GM23248 (cell line): ENCODE measurements at regions not wholly inside any gene's neighbourhood (a gene's known extent, or its start where the extent isn't known, plus 50 kb on each side); places are given as distances from the start of the nearest gene placed in this dataset.
"Not testable (repeated sequence)": the region's sequence is repeated elsewhere in the genome, so short reads cannot be mapped to it uniquely, and the experiment has no call there.

ENCODE experiments used
- DNase-seq: peaks from one replicate; pipeline ENCODE4 v3.0.0-alpha.2; 2015
- H2AFZ ChIP-seq: fragments of 200-600 bp; sonication (generic); 2 replicates; pipeline ENCODE4 v1.6.1; 2016; ENCODE audit warnings: antibody characterized with exemption
- H3F3A ChIP-seq: fragments of 200-600 bp; sonication (generic); 2 replicates; pipeline ENCODE4 v1.6.1; 2016; ENCODE audit warnings: mild to moderate bottlenecking, antibody characterized with exemption, mixed run types; ENCODE audit not compliant: insufficient read depth
- H3K27ac ChIP-seq: fragments of 200-600 bp; sonication (generic); 2 replicates; pipeline ENCODE4 v1.5.1; 2016; ENCODE audit warnings: mild to moderate bottlenecking
- H3K27me3 ChIP-seq: fragments of 200-600 bp; sonication (generic); replicated peaks from 2 replicates; pipeline ENCODE4 v1.6.1; 2016; ENCODE audit warnings: mild to moderate bottlenecking; ENCODE audit not compliant: insufficient read depth
- H3K36me3 ChIP-seq: fragments of 200-600 bp; sonication (generic); 2 replicates; pipeline ENCODE4 v1.6.1; 2016; ENCODE audit warnings: low read depth, mild to moderate bottlenecking
- H3K4me1 ChIP-seq: fragments of 200-600 bp; sonication (generic); 2 replicates; pipeline ENCODE4 v1.6.1; 2016; ENCODE audit warnings: mild to moderate bottlenecking; ENCODE audit not compliant: insufficient read depth
- H3K4me2 ChIP-seq: fragments of 200-600 bp; sonication (generic); one replicate; pipeline ENCODE4 v1.6.1; 2016; ENCODE audit warnings: mild to moderate bottlenecking; ENCODE audit not compliant: unreplicated experiment
- H3K4me3 ChIP-seq: fragments of 200-600 bp; sonication (generic); 2 replicates; pipeline ENCODE4 v1.5.1; 2016; ENCODE audit warnings: mild to moderate bottlenecking
- H3K79me2 ChIP-seq: fragments of 200-600 bp; sonication (generic); 2 replicates; pipeline ENCODE4 v1.6.1; 2016; ENCODE audit warnings: mild to moderate bottlenecking; ENCODE audit not compliant: insufficient read depth
- H3K9ac ChIP-seq: fragments of 200-600 bp; sonication (generic); 2 replicates; pipeline ENCODE4 v1.6.1; 2016; ENCODE audit warnings: mild to moderate bottlenecking
- H3K9me2 ChIP-seq: fragments of 200-600 bp; sonication (generic); 2 replicates; pipeline ENCODE4 v1.6.1; 2016; ENCODE audit warnings: mixed run types, mild to moderate bottlenecking, moderate library complexity; ENCODE audit not compliant: insufficient read depth
- H3K9me3 ChIP-seq: fragments of 200-600 bp; sonication (generic); one replicate; pipeline ENCODE4 v1.6.1; 2017; ENCODE audit warnings: low read depth
- H4K20me1 ChIP-seq: fragments of 200-600 bp; sonication (generic); 2 replicates; pipeline ENCODE4 v1.6.0; 2016; ENCODE audit not compliant: insufficient read depth
- EZH2 ChIP-seq: fragments of 200-600 bp; sonication (generic); IDR thresholded peaks from 2 replicates; pipeline ENCODE4 v1.6.1; 2018; ENCODE audit warnings: antibody characterized with exemption, mild to moderate bottlenecking; ENCODE audit not compliant: insufficient read depth, poor library complexity, severe bottlenecking
- EZH2phosphoT487 ChIP-seq: fragments of 200-600 bp; sonication (generic); IDR thresholded peaks from 2 replicates; pipeline ENCODE4 v1.6.1; 2018; ENCODE audit warnings: antibody characterized with exemption, moderate library complexity, mild to moderate bottlenecking, low read depth; ENCODE audit not compliant: insufficient read depth
- WGBS, 2 experiments: methylation state at CpG; one replicate each; pipeline ENCODE4 v1.1.6; 2015 to 2017; ENCODE audit warnings: low lambda C conversion rate in 2 of 2, low coverage in 1 of 2; ENCODE audit errors: missing lambda C conversion rate in 2 of 2; 5-methylcytosine and 5-hydroxymethylcytosine counted together
- in situ Hi-C: fragments of 300-500 bp; cut with MboI; formaldehyde crosslinking; loops from 2 replicates; pipeline ENCODE4 v1.15.0; 2020

GRCh38 chr12:91467686-91468085 lies 285.1 kb upstream of the DCN start:
- in situ Hi-C loops: no loop called here
- WGBS, 2 experiments: 72 to 74% methylated on average over 4 of the region's 4 CpGs

DNA sequence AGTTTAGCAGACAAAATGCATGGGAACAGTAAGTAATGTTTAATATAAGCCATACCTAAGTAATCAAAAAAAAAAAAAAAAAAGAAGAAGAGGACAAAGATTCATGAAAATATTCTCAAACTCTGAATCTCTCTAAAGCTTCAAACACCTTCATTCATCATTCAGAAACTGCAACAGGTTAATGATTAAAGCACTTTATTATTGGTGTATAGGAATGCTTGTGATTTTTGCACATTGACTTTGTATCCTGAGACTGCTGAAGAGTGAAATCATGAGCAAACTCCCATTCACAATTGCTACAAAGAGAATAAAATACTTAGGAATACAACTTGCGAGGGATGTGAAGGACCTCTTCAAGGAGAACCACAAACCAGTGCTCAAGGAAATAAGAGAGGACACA lies 278.4 kb upstream of the DCN start:
- Histone ChIP-seq H4K20me1 (no peaks in the 10 kb centered on the region), H3F3A (no peaks in the 10 kb centered on the region), H3K27ac (no peak overlapping the region), H3K4me3 (no peak overlapping the region), H3K36me3 (no peaks in the 10 kb centered on the region), H3K79me2 (no peaks in the 10 kb centered on the region), H3K9me2 (no peaks in the 10 kb centered on the region), H3K9me3 (no peaks in the 10 kb centered on the region), H3K9ac (no peak overlapping the region), H3K4me2 (no peak overlapping the region), H3K4me1 (no peaks in the 10 kb centered on the region), H3K27me3 (no peaks in the 10 kb centered on the region), H2AFZ (no peak overlapping the region)
- in situ Hi-C loops: no loop called here
- DNase-seq: no peak
- 59 to 63% methylated on average over 1 of the region's 1 CpG for WGBS, 2 experiments
- no peak for TF ChIP-seq EZH2phosphoT487
- no peak for TF ChIP-seq EZH2

More at GRCh38 chr12:91467686-91468085, 285.1 kb upstream of the DCN start:
- DNase-seq: no peak
- Histone ChIP-seq H3F3A (no peaks in the 10 kb centered on the region), H3K4me1 (no peaks in the 10 kb centered on the region), H3K4me3 (no peak overlapping the region), H3K36me3 (no peaks in the 10 kb centered on the region), H3K9ac (no peak overlapping the region), H3K79me2 (no peaks in the 10 kb centered on the region), H3K9me3 (no peaks in the 10 kb centered on the region), H3K9me2 (no peaks in the 10 kb centered on the region), H4K20me1 (no peaks in the 10 kb centered on the region), H3K4me2 (no peak overlapping the region), H2AFZ (no peak overlapping the region), H3K27ac (no peak overlapping the region), H3K27me3 (no peaks in the 10 kb centered on the region)
- TF ChIP-seq EZH2: no peak

- WGBS, 2 experiments: 29 to 33% methylated on average over 1 of the region's 1 CpG
Observed at GRCh38 chr12:91460469-91460868, 277.9 kb upstream of the DCN start.

GRCh38 chr12:91455321-91455720 lies 272.7 kb upstream of the DCN start:
- Histone ChIP-seq H3K9me2 (no peaks in the 10 kb centered on the region; the same call in 1 of the 2 replicates), H3K9ac (no peak overlapping the region), H3K36me3 (no peaks in the 10 kb centered on the region), H2AFZ (no peak overlapping the region), H3K4me2 (no peak overlapping the region), H3K27ac (no peak overlapping the region), H3K79me2 (no peaks in the 10 kb centered on the region), H3K27me3 (no peaks in the 10 kb centered on the region), H3K4me3 (no peak overlapping the region), H4K20me1 (no peaks in the 10 kb centered on the region), H3K9me3 (no peaks in the 10 kb centered on the region), H3F3A (no peaks in the 10 kb centered on the region), H3K4me1 (no peaks in the 10 kb centered on the region)
- in situ Hi-C loops: no loop called here
- 44 to 46% methylated on average over 5 of the region's 5 CpGs for WGBS, 2 experiments
- no peak for DNase-seq
- TF ChIP-seq EZH2phosphoT487: no peak
- no peak for TF ChIP-seq EZH2

More at GRCh38 chr12:91460469-91460868, 277.9 kb upstream of the DCN start:
- Histone ChIP-seq H3K27me3 (no peaks in the 10 kb centered on the region), H2AFZ (no peak overlapping the region), H3F3A (no peaks in the 10 kb centered on the region), H4K20me1 (no peaks in the 10 kb centered on the region), H3K79me2 (no peaks in the 10 kb centered on the region), H3K9ac (no peak overlapping the region), H3K4me3 (no peak overlapping the region), H3K4me1 (no peaks in the 10 kb centered on the region), H3K9me2 (no peaks in the 10 kb centered on the region), H3K4me2 (no peak overlapping the region), H3K27ac (no peak overlapping the region), H3K9me3 (no peaks in the 10 kb centered on the region), H3K36me3 (no peaks in the 10 kb centered on the region)
- no peak for DNase-seq
- in situ Hi-C loops: no loop called here
- no peak for TF ChIP-seq EZH2
- TF ChIP-seq EZH2phosphoT487: no peak

GRCh38 chr12:91454179-91454578 lies 271.6 kb upstream of the DCN start:
- H3K27ac ChIP-seq: no peak overlapping the region
- H4K20me1 ChIP-seq: no peaks in the 10 kb centered on the region
- in situ Hi-C loops: no loop called here
- no peak overlapping the region for H3K4me3 ChIP-seq
- H3K9me2 ChIP-seq: no peaks in the 10 kb centered on the region; the same call in 1 of the 2 replicates
- no peaks in the 10 kb centered on the region for H3F3A ChIP-seq
- no peak for TF ChIP-seq EZH2phosphoT487
- TF ChIP-seq EZH2: no peak
- WGBS, 2 experiments: 5 to 8% methylated on average over 2 of the region's 2 CpGs
- no peak overlapping the region for H3K9ac ChIP-seq
- no peak overlapping the region for H3K4me2 ChIP-seq
- H3K79me2 ChIP-seq: no peaks in the 10 kb centered on the region
- H3K4me1 ChIP-seq: no peaks in the 10 kb centered on the region
- no peak for DNase-seq
- H3K9me3 ChIP-seq: no peaks in the 10 kb centered on the region
- H3K36me3 ChIP-seq: no peaks in the 10 kb centered on the region
- H2AFZ ChIP-seq: no peak overlapping the region
- H3K27me3 ChIP-seq: no peaks in the 10 kb centered on the region

- H3K9me2 ChIP-seq, DNase-seq, H2AFZ ChIP-seq, H3K36me3 ChIP-seq, H3K27ac ChIP-seq, H3K27me3 ChIP-seq, H3K4me3 ChIP-seq, H3K4me1 ChIP-seq, H3K9ac ChIP-seq, in situ Hi-C loops, H3F3A ChIP-seq, H4K20me1 ChIP-seq, H3K9me3 ChIP-seq, H3K79me2 ChIP-seq, H3K4me2 ChIP-seq: not testable (repeated sequence)
- 50 to 66% methylated on average over 2 of the region's 2 CpGs for WGBS, 2 experiments
Observed at GRCh38 chr12:91452464-91452863, 269.8 kb upstream of the DCN start.
